ENCODE measurements at regions not wholly inside any gene's neighbourhood (a gene's known extent, or its start where the extent isn't known, plus 50 kb on each side); places are given as distances from the start of the nearest gene placed in this dataset.

- no peak for TF ChIP-seq CTCF (IDR thresholded peaks at IDR 0.05; ENCODE audit: extremely low read depth, missing control alignments)
- no peak for DNase-seq (ENCODE audit: low spot score)
These were observed 74.8 kb downstream of the CBLL2 start for GRCh38 chrX:22347491-22347890.

- TF ChIP-seq CTCF (IDR thresholded peaks at IDR 0.05; ENCODE audit: extremely low read depth, missing control alignments), result no peak
- DNase-seq (ENCODE audit: low spot score), result no peak
These were observed 76.4 kb downstream of the CBLL2 start for GRCh38 chrX:22349116-22349515.

- no peak for TF ChIP-seq CTCF (IDR thresholded peaks at IDR 0.05; ENCODE audit: extremely low read depth, missing control alignments)
- DNase-seq (ENCODE audit: low spot score), result no peak
These were observed 78.4 kb downstream of the CBLL2 start for GRCh38 chrX:22351076-22351475.

- no peak for TF ChIP-seq CTCF (IDR thresholded peaks at IDR 0.05; ENCODE audit: extremely low read depth, missing control alignments)
- DNase-seq (ENCODE audit: low spot score), result no peak
These were observed 79.3 kb downstream of the CBLL2 start for GRCh38 chrX:22351966-22352365.

GRCh38 chrX:22357621-22358020, 84.9 kb downstream of the CBLL2 start:
- TF ChIP-seq CTCF (IDR thresholded peaks at IDR 0.05; ENCODE audit: extremely low read depth, missing control alignments), result no peak
- no peak for DNase-seq (ENCODE audit: low spot score)

- no peak for DNase-seq (ENCODE audit: low spot score)
- TF ChIP-seq CTCF (IDR thresholded peaks at IDR 0.05; ENCODE audit: extremely low read depth, missing control alignments), result no peak
These were observed 87.4 kb downstream of the CBLL2 start for GRCh38 chrX:22360129-22360528.

GRCh38 chrX:22365460-22365859, 92.7 kb downstream of the CBLL2 start:
- DNase-seq (ENCODE audit: low spot score), result no peak
- TF ChIP-seq CTCF (IDR thresholded peaks at IDR 0.05; ENCODE audit: extremely low read depth, missing control alignments), result no peak
